GM18909 (cell line): ENCODE measurements at regions not wholly inside any gene's neighbourhood (a gene's known extent, or its start where the extent isn't known, plus 50 kb on each side); places are given as distances from the start of the nearest gene placed in this dataset.

ENCODE experiments used
- ATAC-seq: cut with Tn5 transposase; IDR thresholded peaks from one replicate; pipeline ENCODE4 v1.9.1; 2021; ENCODE audit warnings: mild to moderate bottlenecking; ENCODE audit not compliant: unreplicated experiment, poor library complexity

GRCh38 chr5:2044041-2044440 lies 161.3 kb upstream of the IRX4 start:
- ATAC-seq = no peak

GRCh38 chr5:2039180-2039531 lies 156.4 kb upstream of the IRX4 start:
- ATAC-seq = no peak

GRCh38 chr5:2038321-2039179 lies 155.8 kb upstream of the IRX4 start:
- ATAC-seq = peak; percentile 96

- ATAC-seq = no peak
Measured at GRCh38 chr5:2036885-2037284, 154.2 kb upstream of the IRX4 start.

DNA sequence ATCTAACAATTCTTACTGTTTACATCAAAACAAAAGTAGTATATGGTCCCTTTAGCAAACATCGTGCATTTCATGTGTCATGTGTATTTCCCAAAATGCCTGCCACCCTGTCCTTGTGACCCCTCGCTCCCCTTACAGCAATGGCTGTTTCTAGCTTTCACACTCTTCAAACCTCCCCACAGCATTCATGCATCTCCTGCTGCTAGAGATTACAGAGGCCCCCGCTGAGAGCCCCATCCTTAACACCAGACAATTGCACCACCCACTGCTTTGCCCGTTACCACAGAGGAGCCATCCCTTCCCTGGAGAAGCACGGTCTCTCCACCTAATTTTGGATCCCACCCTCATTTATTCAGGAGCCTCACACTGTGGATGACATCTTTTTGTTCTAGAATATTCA lies 149.7 kb upstream of the IRX4 start:
- ATAC-seq = no peak

- no peak for ATAC-seq
Measured at GRCh38 chr5:2031581-2031980, 148.9 kb upstream of the IRX4 start.

DNA sequence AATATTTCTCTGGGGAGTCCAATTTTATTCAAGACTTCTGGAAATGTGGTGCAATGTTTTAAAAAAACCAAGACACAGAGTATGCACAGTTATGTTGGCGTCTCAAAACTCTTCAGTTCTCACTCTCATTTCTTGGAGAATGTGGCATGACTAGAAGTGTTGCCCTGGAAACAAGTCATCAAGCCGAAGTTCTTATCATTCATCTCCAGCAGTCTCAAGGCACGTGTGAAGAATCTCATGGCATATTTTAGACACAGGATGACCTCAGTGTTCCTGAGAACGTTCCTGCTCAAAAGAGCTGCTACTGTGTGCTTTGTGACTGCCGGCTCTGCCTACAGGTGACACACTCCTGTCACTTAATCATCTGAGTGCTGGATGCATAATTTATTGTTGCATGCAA lies 147.4 kb upstream of the IRX4 start:
- ATAC-seq = no peak

- ATAC-seq = no peak
Measured at GRCh38 chr5:2029206-2029605, 146.5 kb upstream of the IRX4 start.

DNA sequence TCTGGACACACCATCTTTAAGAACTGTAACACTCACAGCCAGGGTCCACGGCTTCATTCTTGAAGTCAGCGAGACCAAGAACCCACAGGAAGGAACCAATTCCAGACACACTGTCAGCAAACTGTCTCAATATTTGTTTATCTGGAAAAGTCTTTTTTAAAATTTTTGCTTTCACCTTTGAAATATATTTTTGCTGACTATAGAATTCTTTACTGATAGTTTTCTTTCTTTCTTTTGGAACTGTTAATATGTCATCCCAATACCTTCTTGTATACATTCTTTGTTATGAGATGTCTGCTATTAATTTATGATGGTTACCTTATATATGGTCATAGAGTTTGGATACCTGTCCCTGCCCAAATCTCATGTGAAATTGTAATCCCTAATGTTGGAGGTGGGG lies 145.1 kb upstream of the IRX4 start:
- no peak for ATAC-seq

- no peak for ATAC-seq
Measured at GRCh38 chr5:2024986-2025721, 142.4 kb upstream of the IRX4 start.

DNA sequence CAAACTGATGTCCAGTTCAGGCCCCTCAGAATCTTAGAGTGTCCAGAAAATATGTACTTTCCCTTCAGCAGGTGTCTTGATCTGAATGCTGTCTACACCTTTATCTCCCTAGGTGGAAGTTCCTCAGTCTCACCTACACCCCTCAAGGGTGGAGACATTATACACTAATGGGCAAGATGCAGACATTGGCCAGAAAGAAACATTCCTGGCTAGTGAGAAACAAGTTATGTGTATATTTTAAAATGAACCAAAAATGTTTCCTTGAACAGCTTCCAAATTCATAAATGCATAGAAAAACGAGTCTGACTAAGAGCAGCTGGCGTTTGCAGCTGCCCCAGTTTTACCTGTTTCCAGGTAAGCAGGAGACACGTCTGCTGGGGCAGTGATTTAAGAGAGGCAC lies 140.5 kb upstream of the IRX4 start:
- no peak for ATAC-seq

DNA sequence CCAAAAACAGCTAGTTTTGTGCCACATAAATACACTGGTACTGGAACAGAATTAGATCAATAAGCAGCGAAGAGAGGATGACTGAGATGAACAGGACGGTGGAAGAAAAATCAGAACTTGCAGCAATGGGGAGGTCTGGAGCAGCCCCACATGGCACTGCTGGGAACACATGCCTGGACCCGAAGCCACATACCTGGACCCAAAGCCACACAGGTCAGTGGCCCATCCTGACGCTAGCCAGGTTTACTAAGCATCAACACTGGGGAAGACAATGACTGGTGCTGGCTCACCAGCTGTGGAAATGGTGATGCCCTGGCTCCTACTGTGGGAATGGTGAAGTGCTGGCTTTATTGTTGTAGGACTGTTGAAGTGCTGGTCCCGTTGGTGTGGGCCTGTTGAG lies 139.7 kb upstream of the IRX4 start:
- ATAC-seq = no peak

DNA sequence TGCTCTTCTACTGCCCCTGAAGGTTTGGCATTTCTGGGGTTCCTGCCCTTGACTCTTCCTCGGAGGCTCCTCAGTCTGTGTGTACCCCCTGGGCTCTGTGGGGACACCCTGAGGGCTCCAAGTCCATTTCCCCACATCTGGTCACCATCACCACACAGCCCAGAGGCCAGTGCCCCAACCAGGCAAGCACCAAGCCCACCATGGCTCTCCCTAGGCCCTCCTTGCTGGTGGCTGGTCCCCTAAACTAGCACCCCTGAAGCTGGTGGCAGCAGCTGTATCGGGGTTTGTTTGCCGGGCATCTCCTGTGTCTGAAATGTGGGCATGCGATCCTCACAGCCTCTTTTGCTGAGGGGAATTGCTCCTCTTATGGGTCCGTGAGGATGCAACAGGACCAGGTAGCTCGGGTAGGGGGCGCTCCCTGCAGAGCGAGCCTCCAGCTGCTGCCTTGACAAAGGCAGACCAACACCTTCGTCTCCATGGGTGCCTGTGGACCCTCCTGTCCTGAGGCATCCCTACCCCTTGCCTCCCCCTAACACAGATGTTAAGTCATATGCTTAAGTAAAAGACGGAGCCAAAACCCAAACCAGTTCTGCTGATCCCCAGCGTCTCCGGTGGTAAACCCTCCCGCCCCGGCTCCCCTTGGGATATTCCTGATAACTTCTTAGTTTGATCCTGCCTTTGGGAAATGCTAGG lies 138.9 kb upstream of the IRX4 start:
- no peak for ATAC-seq

- ATAC-seq = no peak
Measured at GRCh38 chr5:2020730-2021129, 138.0 kb upstream of the IRX4 start.

DNA sequence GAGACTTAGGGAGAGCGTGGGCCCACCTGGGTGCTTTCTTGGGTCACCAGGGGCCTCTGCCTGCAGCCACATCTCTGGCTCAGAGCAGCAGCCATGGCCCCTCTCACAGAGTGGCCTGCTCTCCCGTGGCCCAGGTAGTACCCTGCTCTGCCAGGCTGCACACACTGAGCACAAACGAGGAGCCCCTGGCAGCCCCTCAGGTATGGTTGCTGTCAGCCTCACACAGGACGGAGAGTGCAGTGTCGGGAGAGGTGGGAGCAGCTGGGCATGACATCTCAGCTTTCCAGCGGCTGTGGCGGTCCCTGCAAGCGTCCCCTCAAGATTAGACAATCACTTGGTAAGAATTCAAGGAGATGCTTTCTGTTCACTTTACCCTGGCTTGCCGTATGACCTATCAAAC lies 137.0 kb upstream of the IRX4 start:
- ATAC-seq = no peak

GRCh38 chr5:2018390-2018724 lies 135.6 kb upstream of the IRX4 start:
- no peak for ATAC-seq

DNA sequence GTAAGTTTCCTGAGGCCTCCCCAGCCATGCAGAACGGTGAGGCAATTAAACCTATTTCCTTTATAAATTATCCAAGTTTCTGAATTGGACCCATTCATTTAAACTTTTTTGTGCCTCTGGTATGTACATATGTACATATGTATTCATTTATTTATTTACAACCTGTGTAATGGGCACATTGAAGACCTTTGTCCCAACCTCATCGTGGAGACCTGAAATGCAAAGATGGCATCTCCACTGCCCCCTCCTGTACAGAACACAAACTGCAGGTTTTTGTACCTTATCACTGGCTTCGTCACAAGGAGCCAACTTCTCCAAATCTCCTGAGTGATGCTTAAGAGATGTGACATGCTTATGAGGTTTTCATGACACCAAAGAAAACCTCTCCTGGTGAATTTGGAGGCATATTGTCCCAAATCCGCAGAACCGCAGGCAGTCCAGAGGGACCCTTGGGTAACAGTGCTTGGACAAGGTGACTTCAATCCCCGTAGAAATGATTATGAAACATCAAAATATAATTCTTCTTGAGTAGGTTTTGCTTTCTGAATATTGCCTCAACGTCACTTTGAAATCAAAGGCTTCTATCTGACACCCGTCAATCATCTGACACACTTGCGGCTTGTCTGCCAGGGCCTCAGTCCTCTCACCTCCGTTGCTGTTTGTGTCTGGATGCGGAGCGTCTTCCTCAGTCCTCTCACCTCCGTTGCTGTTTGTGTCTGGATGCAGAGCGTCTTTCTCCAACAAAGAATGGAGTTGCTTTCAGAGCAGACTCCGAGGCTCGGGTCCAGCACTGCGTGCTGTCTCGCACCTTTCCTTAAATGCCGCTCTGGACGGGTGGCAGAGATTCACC lies 135.0 kb upstream of the IRX4 start:
- ATAC-seq = no peak

DNA sequence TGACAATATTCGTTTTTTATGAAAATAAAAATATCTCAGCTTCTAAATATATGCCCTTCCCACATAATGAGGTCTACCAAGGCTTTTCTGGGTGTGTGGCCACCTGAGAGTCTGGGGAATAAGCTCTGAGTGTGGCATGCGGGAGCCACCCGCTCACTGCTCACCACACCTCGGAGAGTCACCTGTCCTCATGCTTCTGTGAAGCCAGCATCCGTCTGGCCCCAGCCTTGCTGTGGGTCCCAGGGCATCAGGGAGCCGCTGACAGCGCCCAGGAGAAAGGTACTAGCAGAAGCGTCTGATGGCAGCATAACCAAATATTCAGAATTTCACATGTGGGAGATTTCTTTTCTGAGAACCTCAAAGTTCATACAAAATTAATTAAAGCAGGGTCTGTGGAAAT lies 133.2 kb upstream of the IRX4 start:
- no peak for ATAC-seq

- no peak for ATAC-seq
Measured at GRCh38 chr5:2015124-2015848, 132.6 kb upstream of the IRX4 start.

GRCh38 chr5:2014058-2014610 lies 131.4 kb upstream of the IRX4 start:
- ATAC-seq = no peak
